Keratinocyte (primary cell): ENCODE measurements at regions not wholly inside any gene's neighbourhood (a gene's known extent, or its start where the extent isn't known, plus 50 kb on each side); places are given as distances from the start of the nearest gene placed in this dataset.

Experiments
- DNase-seq: peaks from one replicate; pipeline ENCODE4 v3.0.0-alpha.2; 2011; ENCODE audit warnings: low read depth, missing footprints, low spot score
- FAIRE-seq: peaks from 2 replicates; lab custom pipeline; 2011; peaks lifted over from hg19 to GRCh38; lab: Jason Lieb, UNC
- H2AFZ ChIP-seq: 2 replicates; pipeline ENCODE4 v1.6.0; 2012; ENCODE audit warnings: low read length, control low read depth, inconsistent platforms; ENCODE audit not compliant: control insufficient read depth
- H3K27ac ChIP-seq: 2 replicates; pipeline ENCODE4 v1.5.1; 2011; ENCODE audit warnings: low read length; ENCODE audit not compliant: control insufficient read depth, insufficient read depth
- H3K27me3 ChIP-seq: 3 replicates; pipeline ENCODE4 v1.6.0; 2011; ENCODE audit warnings: low read length; ENCODE audit not compliant: control insufficient read depth, insufficient read depth; ENCODE audit errors: extremely low read depth
- H3K36me3 ChIP-seq, 2 experiments: 2 replicates in 1 of 2; 3 replicates in 1 of 2; pipeline ENCODE4 v1.5.1; 2011; ENCODE audit warnings: low read length in 2 of 2, mild to moderate bottlenecking in 1 of 2; ENCODE audit not compliant: control insufficient read depth in 2 of 2, insufficient read depth in 2 of 2; ENCODE audit errors: extremely low read depth in 1 of 2
- H3K4me1 ChIP-seq: 3 replicates; pipeline ENCODE4 v1.5.1; 2011; ENCODE audit warnings: low read length; ENCODE audit not compliant: control insufficient read depth, insufficient read depth; ENCODE audit errors: extremely low read depth
- H3K4me2 ChIP-seq: 3 replicates; pipeline ENCODE4 v1.6.0; 2011; ENCODE audit warnings: low read depth, low read length; ENCODE audit not compliant: control insufficient read depth, insufficient read depth; ENCODE audit errors: extremely low read depth
- H3K4me3 ChIP-seq, 3 experiments: fragments of 200-600 bp in 1 of 3; sonication (generic) in 1 of 3; 2 replicates in 2 of 3; 3 replicates in 1 of 3; pipeline ENCODE4 v1.5.1; 2011 to 2016; ENCODE audit warnings: low read length in 3 of 3, mild to moderate bottlenecking in 3 of 3, control low read depth in 2 of 3, inconsistent platforms in 1 of 3, low read depth in 1 of 3, mixed read lengths in 1 of 3, mixed run types in 1 of 3, moderate library complexity in 1 of 3; ENCODE audit not compliant: control insufficient read depth in 2 of 3, insufficient read depth in 2 of 3; ENCODE audit errors: extremely low read depth in 1 of 3
- H3K79me2 ChIP-seq: 2 replicates; pipeline ENCODE4 v1.6.0; 2012; ENCODE audit warnings: low read length; ENCODE audit not compliant: control insufficient read depth, insufficient read depth
- H3K9ac ChIP-seq: 3 replicates; pipeline ENCODE4 v1.6.0; 2011; ENCODE audit warnings: low read length; ENCODE audit not compliant: control insufficient read depth, insufficient read depth; ENCODE audit errors: extremely low read depth
- H3K9me1 ChIP-seq: 3 replicates; pipeline ENCODE4 v1.6.0; 2011; ENCODE audit warnings: low read length; ENCODE audit not compliant: control insufficient read depth, insufficient read depth; ENCODE audit errors: extremely low read depth
- H3K9me3 ChIP-seq: 2 replicates; pipeline ENCODE4 v1.5.1; 2012; ENCODE audit warnings: low read depth, low read length; ENCODE audit not compliant: control insufficient read depth
- H4K20me1 ChIP-seq: 3 replicates; pipeline ENCODE4 v1.6.0; 2011; ENCODE audit warnings: low read length; ENCODE audit not compliant: control insufficient read depth, insufficient read depth; ENCODE audit errors: extremely low read depth
- CTCF ChIP-seq, 3 experiments: IDR thresholded peaks in 1 of 3; conservative IDR thresholded peaks in 1 of 3; optimal IDR thresholded peaks in 1 of 3; 2 replicates in 2 of 3; 3 replicates in 1 of 3; pipeline versions ENCODE3 to v1.5.1; 2011; ENCODE audit warnings: low read length in 3 of 3, mild to moderate bottlenecking in 3 of 3, moderate library complexity in 2 of 3, control low read depth in 1 of 3, inconsistent platforms in 1 of 3; ENCODE audit not compliant: insufficient read depth in 2 of 3; ENCODE audit errors: extremely low read depth in 1 of 3
- EZH2 ChIP-seq: IDR thresholded peaks from one replicate; pipeline ENCODE4 v1.6.1; 2012; ENCODE audit warnings: inconsistent platforms, mild to moderate bottlenecking, low read length, moderate library complexity
- dilution Hi-C: fragments of 300-500 bp; cut with MboI; formaldehyde crosslinking; loops from one replicate; pipeline ENCODE4 v1.7.0; 2020; ENCODE audit warnings: low sequenced_read_pairs; ENCODE audit not compliant: extremely low pct_ligation_motif_present

- Histone ChIP-seq H3K4me2 (no peak overlapping the region), H3K27me3 (no peaks in the 10 kb centered on the region), H3K9me3 (no peaks in the 10 kb centered on the region), H3K36me3 (no peaks in the 10 kb centered on the region), H3K79me2 (no peaks in the 10 kb centered on the region), H3K9me1 (no peaks in the 10 kb centered on the region), H3K9ac (no peak overlapping the region), H3K27ac (no peak overlapping the region), H2AFZ (no peak overlapping the region), H3K4me1 (no peaks in the 10 kb centered on the region), H3K4me3 (no peak overlapping the region), H4K20me1 (no peaks in the 10 kb centered on the region)
- FAIRE-seq (no peak), DNase-seq (no peak)
- TF ChIP-seq CTCF (optimal IDR thresholded peaks at IDR 0.05 in 1 of 3, IDR thresholded peaks at IDR 0.05 in 1 of 3, conservative IDR thresholded peaks at IDR 0.05 in 1 of 3; ENCODE audit: extremely low read depth in 1 of 3, insufficient read depth in 2 of 3, low read length in 3 of 3): no peak
- TF ChIP-seq EZH2: no peak
- dilution Hi-C loops: no loop called here
Observed at GRCh38 chr2:67229706-67230105, 167.4 kb upstream of the ETAA1 start.

- H3K4me1 ChIP-seq: no peaks in the 10 kb centered on the region
- no peaks in the 10 kb centered on the region for H3K36me3 ChIP-seq
- dilution Hi-C loops: no loop called here
- no peak overlapping the region for H3K4me3 ChIP-seq
- H3K79me2 ChIP-seq: no peaks in the 10 kb centered on the region
- no peak for FAIRE-seq
- no peak for DNase-seq
- H3K4me2 ChIP-seq: no peak overlapping the region
- H3K9me3 ChIP-seq: no peaks in the 10 kb centered on the region
- H4K20me1 ChIP-seq: no peaks in the 10 kb centered on the region
- no peak overlapping the region for H3K9ac ChIP-seq
- no peak overlapping the region for H2AFZ ChIP-seq
- TF ChIP-seq CTCF (optimal IDR thresholded peaks at IDR 0.05 in 1 of 3, IDR thresholded peaks at IDR 0.05 in 1 of 3, conservative IDR thresholded peaks at IDR 0.05 in 1 of 3; ENCODE audit: extremely low read depth in 1 of 3, insufficient read depth in 2 of 3, low read length in 3 of 3) (no peak), EZH2 (no peak)
- no peaks in the 10 kb centered on the region for H3K27me3 ChIP-seq
- H3K27ac ChIP-seq: no peak overlapping the region
- H3K9me1 ChIP-seq: no peaks in the 10 kb centered on the region
Observed at GRCh38 chr2:67232936-67233335, 164.2 kb upstream of the ETAA1 start.
